Fibroblast of gingiva (primary cell): ENCODE measurements at regions not wholly inside any gene's neighbourhood (a gene's known extent, or its start where the extent isn't known, plus 50 kb on each side); places are given as distances from the start of the nearest gene placed in this dataset.
A peak's percentile ranks its signal among the peaks of the same experiment; 100 is the strongest.
"Not testable (repeated sequence)": the region's sequence is repeated elsewhere in the genome, so short reads cannot be mapped to it uniquely, and the experiment has no call there.

Experiments used
- DNase-seq: peaks from one replicate; pipeline ENCODE4 v3.0.0-alpha.2; 2011; ENCODE audit warnings: low read depth

DNA sequence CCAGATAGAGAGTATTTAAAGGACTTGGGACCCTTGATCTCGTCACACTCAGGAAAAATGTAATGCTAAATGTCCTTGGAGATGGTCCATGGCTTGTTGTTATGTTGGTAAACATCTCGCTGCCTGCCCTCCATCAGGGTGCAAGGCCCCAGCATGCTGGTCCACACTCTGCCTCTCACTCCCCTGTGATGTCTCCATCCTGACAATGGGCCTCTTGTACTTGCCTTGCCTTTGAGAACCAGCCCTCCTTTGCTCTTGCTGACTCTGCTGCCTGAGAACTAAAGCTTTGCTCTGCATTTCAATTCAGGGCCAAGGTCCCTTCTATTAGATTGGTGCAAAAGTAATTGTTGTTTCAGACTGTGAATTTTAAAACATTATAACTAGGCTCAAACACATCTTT is 131.0 kb upstream of the LMNTD1 start:
- DNase-seq: no peak

DNA sequence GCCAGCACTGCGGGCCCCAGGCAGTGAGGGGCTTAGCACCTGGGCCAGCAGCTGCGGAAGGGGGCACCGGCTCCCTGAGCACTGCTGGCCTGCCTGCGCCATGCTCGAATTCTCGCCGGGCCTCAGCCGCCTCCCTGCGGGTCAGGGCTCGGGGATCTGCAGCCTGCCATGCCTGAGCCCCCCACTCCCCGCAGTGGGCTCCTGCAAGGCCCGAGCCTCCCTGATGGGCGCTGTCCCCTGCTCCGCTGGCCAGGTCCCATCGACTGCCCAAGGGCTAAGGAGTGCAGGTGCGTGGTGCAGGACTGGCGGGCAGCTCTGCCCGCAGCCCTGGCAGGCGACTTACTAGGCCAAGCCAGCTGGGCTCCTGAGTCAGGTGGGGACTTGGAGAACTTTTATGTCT is 133.3 kb upstream of the LMNTD1 start:
- DNase-seq: no peak

DNA sequence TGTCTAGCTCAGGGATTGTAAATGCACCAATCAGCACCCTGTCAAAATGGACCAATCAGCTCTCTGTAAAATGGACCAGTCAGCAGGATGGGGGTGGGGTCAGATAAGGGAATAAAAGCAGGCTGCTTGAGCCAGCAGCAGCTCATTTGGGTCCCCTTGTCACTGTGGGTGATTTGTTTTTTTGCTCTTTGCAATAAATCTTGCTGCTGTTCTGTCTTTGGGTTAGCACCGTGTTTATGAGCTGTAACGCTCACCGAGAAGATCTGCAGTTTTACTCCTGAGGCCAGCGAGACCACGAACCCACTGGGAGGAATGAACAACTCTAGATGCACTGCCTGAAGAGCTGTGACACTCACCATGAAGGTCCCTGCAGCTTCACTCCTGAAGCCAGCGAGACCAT is 134.1 kb upstream of the LMNTD1 start:
- no peak for DNase-seq

DNA sequence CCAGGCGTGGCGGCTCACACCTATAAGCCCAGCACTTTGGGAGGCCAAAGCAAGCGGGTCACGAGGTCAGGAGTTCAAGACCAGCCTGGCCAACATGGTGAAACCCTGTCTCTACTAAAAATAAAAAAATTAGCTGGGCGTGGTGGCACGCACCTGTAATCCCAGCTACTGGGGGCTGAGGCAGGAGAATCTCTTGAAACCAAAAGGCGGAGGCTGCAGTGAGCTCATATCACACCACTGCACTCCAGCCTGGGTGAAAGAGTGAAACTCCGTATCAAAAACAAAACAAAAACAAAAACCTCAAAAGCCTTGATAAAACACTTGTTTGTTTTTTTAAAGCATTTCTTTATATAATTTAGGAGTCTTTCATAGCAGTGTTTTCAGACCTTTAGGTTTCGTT is 135.8 kb upstream of the LMNTD1 start:
- DNase-seq: not testable (repeated sequence)

DNA sequence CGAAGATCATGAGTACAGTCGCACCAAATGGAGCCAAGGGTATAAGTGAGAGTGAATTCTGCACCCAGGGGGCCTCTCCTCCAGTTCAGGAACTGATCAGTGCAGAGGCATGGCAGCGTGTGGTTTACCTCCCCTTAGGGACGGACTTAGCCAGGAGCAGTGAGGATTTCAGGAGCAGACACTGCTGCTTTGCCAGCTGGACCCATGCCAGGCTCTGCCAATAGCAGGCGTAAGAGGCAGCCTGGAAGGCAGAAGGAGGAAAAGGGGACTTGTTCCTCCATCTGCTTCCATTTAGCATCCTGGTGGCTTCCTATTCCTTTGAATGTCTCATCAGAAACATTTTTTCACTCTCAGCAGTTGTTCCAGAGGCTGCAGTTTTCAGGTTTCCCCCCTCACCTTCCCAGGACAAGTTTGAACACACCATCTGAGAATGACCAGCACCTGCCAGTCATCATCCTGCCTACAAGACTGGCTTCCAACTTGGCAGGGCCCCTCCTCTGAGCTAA is 137.0 kb upstream of the LMNTD1 start:
- DNase-seq: peak; percentile 61

DNA sequence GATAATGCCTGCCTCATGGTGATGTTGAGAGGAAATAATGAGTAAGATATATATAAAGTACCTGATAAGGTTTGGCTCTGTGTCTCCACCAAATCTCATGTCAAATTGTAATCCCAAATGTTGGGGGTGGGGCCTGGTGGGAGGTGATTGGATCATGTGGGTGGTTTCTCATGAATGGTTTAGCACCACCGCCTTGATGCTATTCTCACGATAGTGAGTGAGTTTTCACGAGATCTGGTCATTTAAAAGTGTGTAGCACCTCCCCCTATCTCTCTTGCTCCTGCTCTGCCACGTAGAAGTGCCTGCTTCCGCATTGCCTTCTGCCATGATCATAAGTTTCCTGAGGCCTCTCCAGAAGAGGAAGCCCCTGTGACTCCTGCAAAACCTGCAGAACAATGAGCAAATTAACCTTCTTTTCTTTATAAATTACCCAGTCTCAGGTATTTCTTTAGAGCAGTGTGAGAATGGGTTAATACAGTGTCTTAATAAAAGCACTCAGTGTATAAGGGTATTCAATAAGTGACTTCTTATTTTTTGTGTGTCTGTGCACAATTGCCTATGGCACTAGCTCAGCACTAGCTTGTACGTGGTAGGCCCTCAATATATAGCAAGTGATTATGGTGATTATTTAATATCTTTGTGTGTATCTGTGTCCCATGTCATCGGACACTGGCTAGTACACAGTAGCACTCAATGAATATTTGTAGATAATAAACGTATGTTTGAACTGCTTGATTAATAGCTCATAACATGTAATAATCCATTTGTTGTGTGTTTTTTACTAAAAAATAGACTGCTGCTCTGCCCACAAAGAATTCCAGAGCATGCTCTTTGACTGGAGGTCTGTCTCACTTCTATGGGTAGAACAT is 138.1 kb upstream of the LMNTD1 start:
- DNase-seq: no peak

DNA sequence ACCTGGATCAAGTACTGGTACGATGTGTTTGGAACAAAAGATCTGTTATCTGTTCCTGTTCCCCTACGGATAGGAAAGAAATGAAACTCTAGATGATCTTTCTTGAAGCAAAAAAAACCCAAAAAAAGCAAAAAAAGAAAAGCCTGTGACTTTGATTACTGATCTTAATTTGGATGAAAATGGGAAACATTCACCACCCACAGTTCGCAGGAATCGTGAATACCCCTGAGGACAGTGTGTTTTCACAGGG is 138.7 kb upstream of the LMNTD1 start:
- no peak for DNase-seq

DNA sequence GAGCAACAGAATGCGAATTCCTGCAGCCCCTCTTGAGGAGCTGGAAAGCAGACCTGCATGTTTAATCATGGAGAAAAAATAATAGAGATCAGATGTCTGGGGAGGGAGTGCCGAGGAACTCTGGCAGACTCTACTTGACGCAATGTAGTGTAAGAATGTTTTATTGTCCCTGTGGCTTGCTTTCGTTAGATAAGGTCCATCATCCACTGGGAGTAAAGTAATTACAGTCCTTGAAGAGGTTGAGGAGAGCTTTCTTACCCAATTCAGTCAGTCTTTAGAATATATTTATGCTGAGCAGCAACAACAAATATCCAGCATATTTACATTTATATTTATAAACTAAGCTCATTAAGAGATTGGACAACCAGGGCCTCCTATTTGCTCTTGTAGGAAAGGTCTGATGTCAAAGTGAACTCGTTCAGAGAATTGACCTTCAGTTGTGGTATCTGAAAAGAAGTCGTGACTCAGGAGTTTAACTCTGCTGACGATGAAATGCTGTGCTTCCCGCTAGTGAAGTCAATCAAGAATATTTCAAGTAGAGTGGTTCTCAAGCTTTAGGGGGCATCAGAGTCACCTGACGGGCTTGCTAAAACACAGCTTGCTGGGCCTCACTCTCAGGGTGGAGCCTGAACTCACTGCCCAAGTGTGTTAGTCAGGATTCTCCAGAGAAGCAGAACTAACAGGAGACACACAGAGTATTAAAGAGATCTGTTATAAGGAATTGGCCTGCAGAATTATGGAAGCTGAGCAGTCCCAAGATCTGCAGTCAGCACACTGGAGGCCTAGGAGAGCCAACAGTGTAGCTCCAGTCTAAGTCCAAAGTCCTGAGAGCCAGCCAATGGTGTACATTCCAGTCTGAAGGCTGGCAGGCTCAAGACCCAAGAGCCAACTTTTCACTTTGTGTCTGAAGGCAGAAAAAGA is 139.3 kb upstream of the LMNTD1 start:
- peak; percentile 69 for DNase-seq

DNA sequence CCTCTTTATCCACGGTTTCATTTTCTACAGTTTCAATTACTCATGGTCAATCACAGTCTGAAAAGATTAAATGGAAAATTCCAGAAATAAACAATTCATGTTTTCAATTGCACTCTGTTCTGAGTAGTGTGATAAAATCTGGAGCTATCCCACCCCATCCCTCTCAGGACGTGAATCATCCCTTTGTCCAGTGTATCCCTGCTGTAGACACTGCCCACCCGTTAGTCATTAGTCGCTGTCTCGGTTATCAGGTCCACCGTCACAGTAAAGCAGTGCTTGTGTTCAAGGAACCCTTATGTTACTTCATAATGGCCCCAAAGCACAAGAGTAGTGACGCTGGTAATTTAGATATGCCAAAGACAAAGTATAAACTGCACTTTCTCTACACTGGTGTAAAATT is 141.0 kb upstream of the LMNTD1 start:
- peak; percentile 71 for DNase-seq

DNA sequence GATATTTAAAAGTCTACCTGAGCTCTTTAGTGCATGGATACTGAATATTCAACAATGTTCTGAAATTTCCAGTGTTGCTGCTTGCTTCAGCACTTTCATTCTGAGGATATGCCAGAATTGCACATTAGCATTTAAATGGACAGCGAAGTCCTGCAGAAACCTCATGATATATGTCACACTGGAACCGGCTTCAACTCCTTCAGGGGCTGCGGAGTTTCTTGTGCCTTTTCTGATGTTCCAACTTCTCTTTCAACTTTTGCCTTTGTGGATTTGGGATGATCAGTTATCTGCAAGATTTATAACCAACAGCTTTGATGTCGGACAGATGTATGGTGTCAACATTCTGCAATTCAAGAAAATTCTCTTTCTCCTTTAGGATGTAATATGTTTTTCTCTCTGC is 142.5 kb upstream of the LMNTD1 start:
- no peak for DNase-seq

DNA sequence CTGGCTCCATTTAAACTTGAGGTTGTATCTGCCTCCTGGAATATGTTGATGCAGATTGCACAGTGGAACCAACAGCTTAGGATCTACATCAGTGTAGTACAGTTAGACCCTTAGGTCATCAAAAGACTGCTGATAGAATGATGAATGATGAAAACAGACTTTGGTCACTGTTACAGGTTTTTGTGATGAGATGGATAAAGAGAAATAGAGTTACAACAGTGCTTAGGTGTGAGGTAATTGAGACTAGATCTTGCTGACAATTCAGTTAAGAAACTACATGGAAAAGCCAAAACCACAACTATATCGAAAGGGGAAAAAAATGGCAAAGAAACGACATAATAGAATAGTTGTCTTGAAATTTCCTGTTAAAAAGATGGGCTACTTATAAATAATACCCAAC is 145.7 kb upstream of the LMNTD1 start:
- DNase-seq: no peak

DNA sequence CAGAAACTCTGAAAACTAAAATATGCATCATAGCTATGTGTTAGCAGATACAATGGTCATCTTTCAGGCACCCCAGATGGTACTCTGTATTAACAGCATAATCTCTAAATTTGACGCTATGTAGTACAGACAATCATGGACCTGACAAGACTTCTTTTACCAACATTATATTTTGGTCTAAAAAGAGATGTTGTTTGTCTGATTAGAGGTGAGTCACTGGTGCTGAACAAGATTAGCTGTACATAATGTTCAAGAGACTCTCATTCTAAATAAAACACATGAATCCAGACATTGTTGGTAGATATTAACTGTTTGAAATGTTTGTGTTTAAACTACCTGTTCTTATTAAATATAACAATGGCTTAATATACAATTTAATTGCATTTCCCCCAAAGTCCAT is 146.4 kb upstream of the LMNTD1 start:
- DNase-seq: no peak

DNA sequence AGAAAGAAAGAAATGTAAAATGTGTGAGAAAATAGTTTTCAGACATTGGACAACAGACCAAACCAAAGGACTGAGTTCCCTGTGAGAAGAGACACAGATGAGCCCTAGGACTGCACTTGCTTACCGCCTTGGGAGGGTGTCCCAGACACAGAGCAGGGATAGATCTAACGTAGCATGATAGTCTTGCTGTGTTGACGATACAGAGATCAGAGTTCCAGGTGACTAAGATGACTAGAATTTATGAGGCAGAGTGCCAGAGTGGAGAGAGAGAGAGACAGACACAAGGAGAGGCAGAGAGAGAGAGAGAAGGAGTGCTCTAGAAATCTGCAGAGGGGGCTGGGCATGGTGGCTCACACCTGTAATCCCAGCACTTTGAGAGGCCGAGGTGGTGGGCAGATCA is 148.2 kb upstream of the LMNTD1 start:
- peak; percentile 39 for DNase-seq

DNA sequence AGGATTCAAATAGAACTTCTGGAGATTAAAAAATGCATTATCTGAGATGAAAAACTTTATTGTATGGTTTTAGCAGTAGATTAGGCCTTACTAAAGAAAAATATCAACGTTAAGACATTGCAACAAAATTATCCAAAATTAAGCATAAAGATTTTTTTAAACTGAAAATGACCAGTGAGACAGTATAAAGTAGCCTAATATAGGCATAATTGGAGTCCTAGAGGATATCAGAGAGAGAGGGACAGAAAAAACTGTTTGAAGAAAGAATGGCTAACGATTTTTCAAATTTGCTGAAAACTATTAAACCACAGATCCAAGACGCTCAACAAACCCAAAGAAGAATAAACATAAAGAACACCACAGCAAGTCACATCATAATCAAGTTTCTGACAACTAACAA is 149.5 kb upstream of the LMNTD1 start:
- no peak for DNase-seq

DNA sequence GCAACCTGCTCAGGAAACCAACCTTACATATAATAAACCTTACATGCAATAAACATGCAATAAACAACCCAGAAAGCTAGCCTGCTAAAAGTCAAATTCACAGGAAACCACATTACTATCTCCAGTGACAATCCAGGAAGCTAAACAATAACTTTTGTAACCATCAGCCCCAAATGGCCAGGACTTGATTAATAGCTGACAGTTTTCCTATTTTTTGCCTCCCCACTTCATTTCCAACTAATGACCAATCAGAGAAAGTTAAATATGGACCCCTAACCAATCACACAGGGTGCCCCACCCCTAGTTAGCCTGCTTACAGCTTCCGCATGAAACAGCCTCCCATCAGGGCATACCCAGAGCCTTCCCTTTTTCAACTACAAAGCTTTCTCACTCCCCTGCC is 152.2 kb upstream of the LMNTD1 start:
- no peak for DNase-seq

DNA sequence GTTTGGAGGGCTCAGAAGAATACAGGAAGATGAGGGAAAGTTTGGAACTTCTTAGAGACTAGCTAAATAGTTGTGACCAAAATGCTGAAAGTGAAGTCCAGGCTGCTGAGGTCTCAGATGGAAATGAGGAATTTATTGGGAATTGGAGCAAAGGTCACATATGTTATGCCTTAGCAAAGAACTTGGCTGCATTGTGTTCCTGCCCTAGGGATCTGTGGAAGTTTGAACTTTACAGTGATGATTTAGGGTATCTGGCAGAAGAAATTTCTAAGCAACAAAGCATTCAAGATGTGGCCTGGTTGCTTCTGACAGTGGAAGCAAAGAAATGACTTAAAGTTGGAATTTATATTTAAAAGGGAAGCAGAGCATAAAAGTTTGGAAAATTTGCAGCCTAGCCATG is 153.6 kb upstream of the LMNTD1 start:
- DNase-seq: peak; percentile 65

DNA sequence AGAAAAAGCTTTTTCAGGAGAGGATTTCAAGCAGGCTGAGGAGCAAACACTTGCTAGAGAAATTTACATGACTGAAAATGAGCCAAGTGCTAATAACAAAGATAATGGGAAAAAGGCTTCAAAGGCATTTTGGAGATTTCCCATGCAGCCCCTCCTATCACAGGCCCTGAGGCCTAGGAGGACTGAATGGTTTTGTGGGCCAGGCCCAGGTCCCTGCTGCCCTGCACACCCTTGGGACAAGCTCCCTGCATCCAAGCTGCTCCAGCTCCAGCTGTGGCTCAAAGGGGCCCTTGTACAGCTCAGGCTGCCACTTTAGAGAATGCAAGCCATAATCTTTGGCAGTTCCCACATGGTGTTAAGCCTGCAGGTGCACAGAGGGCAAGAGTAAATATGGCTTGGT is 154.0 kb upstream of the LMNTD1 start:
- no peak for DNase-seq

DNA sequence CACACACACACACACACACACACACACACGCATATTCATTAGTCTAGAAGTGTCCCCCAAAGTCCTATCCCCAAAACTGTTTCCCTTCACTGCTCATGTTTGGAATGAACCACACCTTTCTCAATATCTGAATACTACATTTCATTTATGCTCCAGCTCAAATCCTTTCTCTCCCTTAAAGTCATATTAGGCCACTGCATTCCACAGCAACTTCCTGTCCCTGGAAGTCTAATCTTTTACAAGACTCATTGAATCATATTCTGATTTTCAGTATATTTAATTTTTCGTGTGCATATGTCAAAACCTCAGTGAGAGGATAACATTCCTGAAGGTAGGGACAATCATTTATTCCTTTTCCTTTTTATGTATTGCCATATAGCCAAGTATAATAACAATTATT is 155.6 kb upstream of the LMNTD1 start:
- DNase-seq: no peak

DNA sequence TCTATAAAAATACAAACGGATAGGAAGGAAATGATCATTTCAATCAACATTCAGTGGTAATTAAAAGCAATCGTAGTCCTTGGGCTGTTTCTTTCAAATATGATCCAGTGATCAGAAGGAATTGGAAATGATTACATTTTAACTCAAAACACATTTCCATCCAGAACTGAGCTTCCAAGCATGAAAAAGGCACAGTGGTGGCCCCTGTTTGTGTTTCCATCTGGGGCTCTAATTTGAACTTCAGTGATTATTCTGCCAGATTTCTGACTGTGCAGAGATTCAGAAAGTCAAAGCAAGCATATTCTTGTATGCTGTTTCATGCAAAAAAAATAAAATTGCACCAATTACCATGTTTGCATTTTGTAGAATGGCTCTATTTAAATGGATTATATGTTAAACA is 157.0 kb upstream of the LMNTD1 start:
- DNase-seq: no peak

DNA sequence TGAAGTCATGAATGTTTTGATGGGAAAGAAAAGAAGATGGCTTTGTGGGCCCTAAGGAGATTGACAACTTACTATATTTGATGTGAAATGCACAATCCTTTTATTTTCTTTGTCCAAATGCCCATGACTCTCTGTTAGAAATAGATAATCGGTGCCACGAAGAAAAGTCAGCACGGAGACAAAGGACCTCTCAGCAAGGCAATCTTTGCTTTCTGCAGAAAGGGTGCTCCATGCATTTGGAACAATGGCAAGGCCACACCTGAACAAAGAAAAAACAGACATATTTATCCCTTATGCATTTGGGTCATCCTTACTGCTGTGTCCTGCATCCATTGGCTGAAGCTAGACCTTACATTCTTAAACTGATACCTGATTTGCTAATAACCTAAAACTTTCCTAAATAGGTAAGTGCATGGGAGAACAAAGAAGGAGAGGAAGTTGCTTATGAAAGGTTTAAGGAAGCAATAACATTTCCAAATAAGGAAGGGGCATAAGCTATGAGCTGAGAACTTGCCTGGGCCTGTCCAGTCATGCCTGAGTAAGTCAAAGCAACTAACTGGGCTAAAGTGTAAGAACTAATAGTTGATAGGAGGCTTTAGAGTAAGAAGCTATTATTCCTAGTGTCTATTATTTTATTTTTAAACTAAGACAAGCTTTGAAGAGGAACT is 158.0 kb upstream of the LMNTD1 start:
- DNase-seq: not testable (repeated sequence)

DNA sequence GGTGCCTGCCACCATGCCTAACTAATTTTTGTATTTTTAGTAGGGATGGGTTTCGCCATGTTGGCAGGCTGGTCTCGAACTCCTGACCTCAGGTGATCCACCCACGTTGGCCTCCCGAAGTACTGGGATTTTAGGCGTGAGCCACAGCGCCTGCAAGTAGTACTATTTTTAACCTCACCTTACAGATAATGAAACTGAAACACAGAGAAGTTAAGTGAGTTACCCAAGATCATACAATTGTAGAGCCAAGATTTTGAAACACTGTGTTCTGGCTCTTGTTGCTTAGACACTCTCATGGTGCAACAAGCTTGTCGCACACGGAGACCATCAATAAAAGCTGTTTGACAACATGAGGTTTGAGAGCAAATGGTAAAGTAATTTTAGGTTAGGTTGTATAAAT is 159.1 kb upstream of the LMNTD1 start:
- peak; percentile 21 for DNase-seq

DNA sequence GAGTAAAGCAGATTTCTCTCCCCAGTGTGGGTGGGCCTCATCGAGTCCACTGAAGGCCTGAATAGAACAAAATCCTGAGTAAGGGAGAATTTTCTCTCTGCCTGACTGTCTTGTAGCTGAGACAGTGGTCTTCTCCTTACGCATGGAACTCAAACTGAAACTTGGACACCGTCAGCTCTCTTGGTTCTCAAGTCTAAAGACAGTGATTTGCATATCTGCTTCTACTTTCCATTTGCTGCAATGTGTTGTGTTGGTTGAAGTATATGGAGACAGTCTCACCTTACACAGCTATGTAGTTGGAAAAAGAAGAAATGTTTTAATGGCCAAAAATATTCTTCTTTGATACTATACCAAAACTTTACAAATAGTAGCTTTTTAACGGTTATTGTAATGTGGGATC is 160.2 kb upstream of the LMNTD1 start:
- DNase-seq: no peak
